ENCODE measurements at regions not wholly inside any gene's neighbourhood (a gene's known extent, or its start where the extent isn't known, plus 50 kb on each side); places are given as distances from the start of the nearest gene placed in this dataset.

GRCh38 chr4:66567551-66567950 is 897.3 kb upstream of the EPHA5 start:
- TF ChIP-seq EP300 (IDR thresholded peaks at IDR 0.05; ENCODE audit: borderline replicate concordance) (no peak), CREB1 (IDR thresholded peaks at IDR 0.05; ENCODE audit: low read depth) (no peak), EGR1 (IDR thresholded peaks at IDR 0.05) (no peak), YY1 (IDR thresholded peaks at IDR 0.05; ENCODE audit: low read depth) (no peak), CEBPB (IDR thresholded peaks at IDR 0.05) (no peak)
